Activated CD4-positive, alpha-beta T cell treated with anti-CD3 and anti-CD28 coated beads, Interleukin-2, Interleukin-6, amounts not matched to agents 100 ng/mL and 50 ng/mL, durations not matched to agents 16 hours and 8 hours (primary cell): ENCODE measurements at regions not wholly inside any gene's neighbourhood (a gene's known extent, or its start where the extent isn't known, plus 50 kb on each side); places are given as distances from the start of the nearest gene placed in this dataset.
"Not testable (repeated sequence)": the region's sequence is repeated elsewhere in the genome, so short reads cannot be mapped to it uniquely, and the experiment has no call there.

ENCODE experiments used
- DNase-seq: peaks from one replicate; pipeline ENCODE4 v3.0.0-alpha.2; 2020

GRCh38 chr1:67588178-67588855 is 96.7 kb upstream of the GADD45A start:
- no peak for DNase-seq

GRCh38 chr1:67589519-67590233 is 95.3 kb upstream of the GADD45A start:
- no peak for DNase-seq

- DNase-seq: no peak
These were observed 94.7 kb upstream of the GADD45A start for GRCh38 chr1:67590329-67590728.

- no peak for DNase-seq
These were observed 90.2 kb upstream of the GADD45A start for GRCh38 chr1:67594764-67595163.

DNA sequence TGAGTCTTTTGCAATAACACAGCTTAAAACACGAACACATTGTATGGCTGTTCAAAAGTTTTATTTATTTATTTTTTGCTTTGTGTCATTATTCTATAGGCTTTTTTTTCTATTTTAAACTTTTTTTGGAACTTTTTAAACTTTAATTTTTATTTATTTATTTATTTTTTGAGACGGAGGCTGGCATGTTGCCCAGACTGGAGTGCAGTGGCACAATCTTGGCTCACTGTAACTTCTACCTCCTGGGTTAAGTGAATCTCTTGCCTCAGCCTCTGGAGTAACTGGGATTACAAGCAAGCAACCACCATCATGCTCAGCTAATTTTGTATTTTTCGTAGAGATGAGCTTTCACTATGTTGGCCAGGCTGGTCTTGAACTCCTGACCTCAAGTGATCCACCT is 88.3 kb upstream of the GADD45A start:
- DNase-seq: no peak

- DNase-seq: no peak
These were observed 87.7 kb upstream of the GADD45A start for GRCh38 chr1:67597336-67597735.

GRCh38 chr1:67599085-67599484 is 85.9 kb upstream of the GADD45A start:
- no peak for DNase-seq

DNA sequence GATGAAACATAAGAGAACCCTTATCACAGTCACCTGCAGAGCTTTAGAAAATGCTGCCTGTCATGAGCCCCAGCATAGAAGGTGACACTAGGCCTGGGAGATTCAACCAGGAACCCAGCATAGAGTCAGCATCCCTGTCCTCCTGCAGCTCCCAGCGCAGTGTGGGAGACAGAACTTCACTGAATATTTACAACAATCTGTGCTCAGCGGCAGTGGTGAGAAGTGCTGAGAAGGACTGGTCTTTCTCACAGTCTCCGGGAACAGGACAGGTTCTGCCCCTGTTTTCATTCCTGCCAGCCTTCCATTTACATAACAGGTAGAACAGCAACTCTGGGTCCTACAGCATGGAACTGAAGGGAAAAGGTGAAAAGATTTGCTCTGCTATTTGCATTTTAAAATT is 83.5 kb upstream of the GADD45A start:
- DNase-seq: no peak

- DNase-seq: no peak
These were observed 83.0 kb upstream of the GADD45A start for GRCh38 chr1:67601955-67602354.

- DNase-seq: no peak
These were observed 80.2 kb upstream of the GADD45A start for GRCh38 chr1:67604778-67605177.

DNA sequence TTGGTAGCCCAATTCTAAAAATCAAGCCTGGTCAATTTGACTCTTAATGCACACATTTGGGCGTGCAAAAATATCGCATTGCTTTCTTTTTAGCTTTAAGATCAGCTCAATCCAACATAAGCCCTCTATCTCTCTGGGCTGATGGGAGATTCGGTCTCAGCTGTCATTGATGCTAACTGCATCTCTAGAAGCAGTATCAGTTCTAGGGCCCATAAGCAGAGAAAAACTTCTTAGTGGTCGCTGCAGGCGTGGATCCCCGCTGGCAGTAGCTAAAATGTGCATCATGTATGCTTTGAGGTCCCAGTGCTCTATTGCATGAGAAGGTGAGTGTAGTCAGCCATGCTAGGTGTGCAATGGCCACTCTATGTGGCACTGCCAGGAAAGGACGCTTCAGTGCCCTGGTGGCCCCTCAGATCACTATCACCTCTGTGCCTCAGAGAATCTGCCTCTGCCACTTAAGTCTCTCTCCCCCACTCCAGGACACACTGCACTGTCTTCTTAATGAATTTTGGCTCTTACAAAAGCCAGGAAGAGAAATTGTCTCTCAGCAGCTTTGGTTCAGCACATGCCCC is 79.7 kb upstream of the GADD45A start:
- DNase-seq: no peak

DNA sequence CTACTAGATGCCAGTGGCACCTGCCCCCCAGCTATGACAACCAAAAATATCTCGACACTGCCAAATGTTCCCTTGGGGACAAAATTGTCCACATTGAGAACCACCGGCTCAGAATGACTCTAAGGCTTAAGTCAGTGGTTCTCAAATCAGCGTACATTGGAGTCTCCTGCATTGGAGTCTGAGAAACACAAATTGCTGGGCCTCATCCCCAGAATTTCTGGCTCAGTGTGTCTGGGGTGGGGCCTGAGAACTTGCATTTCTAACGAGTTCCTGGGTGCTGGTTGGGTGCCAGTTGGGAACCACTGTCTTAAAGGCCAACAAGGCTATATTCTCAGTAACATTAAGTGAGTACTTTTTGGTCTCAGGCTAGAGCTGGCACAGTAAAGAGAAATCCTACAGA is 77.7 kb upstream of the GADD45A start:
- DNase-seq: no peak

DNA sequence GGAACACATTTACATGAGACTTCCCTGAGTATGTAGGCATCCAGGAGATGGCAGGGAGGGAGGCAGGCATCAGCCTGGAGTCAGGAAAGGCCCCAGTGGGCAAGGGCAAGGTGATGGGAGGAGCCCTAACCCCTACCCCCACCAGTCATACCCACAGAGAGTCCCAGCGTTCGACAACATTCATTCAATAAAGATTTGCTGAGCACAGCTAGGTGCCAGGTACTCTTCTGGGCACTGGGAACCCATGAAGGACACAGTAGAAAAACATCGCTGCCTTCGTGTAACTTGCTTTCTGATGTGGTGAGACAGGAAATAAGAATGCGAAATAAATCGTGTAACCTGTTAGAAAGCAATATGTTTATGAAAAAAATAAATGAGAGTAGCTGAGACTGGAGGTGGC is 77.3 kb upstream of the GADD45A start:
- no peak for DNase-seq

DNA sequence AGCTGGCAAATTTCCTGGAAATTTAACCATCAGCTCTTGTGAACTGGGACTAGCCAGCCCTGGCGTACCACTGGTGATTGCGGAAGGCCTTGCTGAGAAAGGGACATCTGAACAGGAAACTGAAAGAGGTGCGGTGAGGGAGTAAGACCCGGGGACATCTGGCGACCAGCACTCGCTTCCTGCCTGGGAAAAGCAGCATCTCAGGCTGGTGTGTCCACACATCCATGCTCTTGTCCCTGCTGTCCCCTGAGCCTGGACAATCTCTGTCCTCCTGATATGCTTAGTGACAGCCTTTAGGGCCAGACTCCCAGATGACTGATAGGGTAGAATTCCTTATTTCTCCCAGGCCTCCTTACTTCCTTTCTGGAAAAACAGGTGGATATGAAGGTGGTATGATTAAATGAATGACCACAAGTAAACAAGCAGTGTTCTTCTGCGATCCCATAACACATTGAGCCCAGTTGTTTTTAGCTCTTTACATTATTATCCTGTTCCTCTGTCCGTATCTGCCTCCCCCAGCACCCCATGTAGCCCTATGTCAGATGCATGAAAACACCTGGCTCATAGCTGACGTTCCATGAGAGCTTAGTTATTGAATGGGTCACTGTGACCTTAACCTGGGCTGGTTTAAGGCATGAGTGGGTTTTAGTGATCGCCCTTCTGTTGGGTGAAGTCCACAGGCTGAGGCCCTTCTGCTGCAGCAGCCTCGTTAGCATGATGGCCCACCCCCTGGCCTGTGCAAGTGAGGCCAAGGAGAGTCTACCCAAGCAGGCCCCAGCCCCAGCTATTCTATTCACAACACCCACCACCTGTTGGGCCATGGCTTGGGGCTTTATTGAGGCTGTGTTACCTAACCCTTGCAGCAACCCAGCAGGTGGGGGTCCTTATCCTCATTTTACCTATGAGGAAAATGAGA is 76.1 kb upstream of the GADD45A start:
- no peak for DNase-seq

DNA sequence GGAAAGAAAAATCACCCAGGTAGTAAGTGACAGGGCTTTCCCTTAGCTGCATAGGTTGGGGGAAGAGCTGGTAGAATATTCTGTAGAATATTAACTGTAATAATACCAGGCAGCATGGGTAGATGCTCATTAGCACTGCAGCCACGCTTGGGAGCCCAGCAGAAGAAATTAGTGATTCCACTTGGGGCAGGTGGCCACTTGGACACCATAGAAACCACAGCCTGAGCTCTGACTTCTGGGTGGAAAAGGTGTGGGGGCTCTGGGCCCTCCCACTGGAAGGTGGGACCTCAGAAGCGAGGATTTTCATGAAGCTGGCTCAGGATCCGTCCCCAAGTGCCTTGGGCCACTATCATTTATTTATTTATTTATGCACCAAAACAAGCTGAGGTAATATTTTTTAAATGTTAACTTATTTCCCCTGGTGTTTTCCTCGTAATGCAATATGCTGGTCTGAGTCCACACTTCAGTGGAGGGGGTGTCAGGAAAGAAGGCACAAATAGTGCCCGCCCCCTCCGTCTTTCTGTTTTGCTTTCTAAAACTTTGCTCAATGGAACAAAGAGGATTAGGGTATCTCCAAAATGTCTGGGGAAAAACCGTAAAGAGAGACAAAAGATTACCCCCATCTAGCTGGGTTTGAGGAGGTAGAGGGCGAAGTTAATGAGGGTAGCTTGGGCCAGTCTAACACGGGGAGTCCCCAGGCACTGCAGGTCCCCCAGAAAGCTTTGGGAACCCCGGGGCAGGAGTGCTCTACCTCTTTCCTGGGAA is 75.2 kb upstream of the GADD45A start:
- no peak for DNase-seq

DNA sequence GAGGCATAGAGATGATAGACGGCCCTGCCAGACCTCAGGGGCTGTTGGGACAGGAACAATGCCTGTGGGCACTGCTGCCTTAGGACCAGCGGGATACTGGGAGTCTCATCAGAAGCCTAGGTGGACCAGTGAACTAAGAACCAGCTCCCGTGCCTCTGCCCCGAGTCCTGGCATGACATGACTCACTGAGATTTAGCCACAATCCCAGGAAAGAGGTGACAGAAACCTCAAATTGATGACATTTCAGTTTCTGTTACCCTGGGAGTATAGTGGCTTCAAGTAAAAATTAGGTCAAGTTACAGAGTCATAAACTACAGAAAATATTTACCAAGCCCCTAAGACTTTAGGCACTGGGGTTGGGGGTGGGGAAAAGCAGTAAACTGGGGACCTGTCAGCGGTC is 74.6 kb upstream of the GADD45A start:
- peak; percentile 3 for DNase-seq

DNA sequence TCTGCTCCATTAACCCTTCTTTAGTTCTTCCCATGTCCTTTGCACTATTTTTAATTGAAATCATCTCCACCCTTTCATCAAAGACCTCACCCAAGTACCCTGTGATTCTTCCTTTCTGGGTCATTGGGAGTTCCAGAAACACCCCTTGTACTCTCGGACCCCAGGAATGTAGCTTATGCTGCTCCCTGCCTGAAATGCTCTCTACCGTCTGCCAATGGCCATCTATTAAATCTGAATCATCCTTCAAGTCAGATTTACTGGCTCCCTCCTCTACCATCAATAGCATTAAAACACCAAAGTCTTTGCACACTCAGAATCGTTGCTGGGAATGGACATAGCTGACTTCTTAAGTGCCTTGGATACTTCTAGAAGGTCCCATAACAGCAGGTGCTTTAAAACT is 73.2 kb upstream of the GADD45A start:
- no peak for DNase-seq

DNA sequence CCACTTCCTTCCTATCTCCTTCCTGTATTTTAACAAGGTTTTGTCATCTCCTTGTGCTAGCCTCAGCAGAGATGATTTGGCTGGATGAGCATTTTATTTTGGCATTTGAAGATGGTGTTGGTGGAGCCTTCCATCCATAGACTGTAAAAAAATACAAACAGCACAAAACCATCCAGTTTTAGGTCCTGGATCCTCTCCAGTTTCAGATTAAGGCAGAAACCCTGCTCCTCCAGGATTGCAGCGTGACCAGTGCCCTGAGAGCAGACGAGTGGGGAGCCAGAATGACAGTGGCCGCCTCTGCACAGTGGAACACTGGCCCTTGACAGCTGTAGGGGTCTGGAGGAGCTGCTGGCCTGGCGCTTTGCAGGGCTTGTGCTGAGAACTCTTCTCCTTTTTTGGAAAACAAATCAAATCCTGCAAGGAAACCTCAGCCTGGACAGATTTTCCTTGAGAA is 72.2 kb upstream of the GADD45A start:
- no peak for DNase-seq

GRCh38 chr1:67613479-67613878 is 71.5 kb upstream of the GADD45A start:
- DNase-seq: not testable (repeated sequence)

GRCh38 chr1:67614511-67614934 is 70.5 kb upstream of the GADD45A start:
- DNase-seq: no peak

DNA sequence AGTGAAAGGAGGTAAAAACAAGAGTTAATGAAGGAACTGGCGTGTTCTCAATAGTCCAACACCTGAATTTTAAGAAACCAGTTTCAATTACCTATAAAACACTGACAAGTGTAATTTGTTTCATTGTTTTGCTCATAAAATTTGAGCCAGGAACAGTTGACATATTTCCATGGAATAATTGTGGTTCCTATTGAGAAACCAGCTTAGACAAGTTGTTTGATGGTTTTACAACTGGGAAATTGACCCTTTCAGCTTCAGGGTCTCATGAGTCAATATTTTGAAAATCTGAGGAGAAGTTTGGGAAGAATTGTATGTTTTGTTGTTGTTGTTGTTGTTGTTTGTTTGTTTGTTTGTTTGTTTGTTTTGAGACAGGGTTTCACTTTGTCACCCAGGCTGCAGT is 69.1 kb upstream of the GADD45A start:
- no peak for DNase-seq

GRCh38 chr1:67616394-67616985 is 68.5 kb upstream of the GADD45A start:
- no peak for DNase-seq
